ENCODE measurements at regions not wholly inside any gene's neighbourhood (a gene's known extent, or its start where the extent isn't known, plus 50 kb on each side); places are given as distances from the start of the nearest gene placed in this dataset.

- no peak for DNase-seq (ENCODE audit: low spot score)
Measured at GRCh38 chr15:25051399-25052154, 96.8 kb downstream of the SNRPN start.

GRCh38 chr15:25052191-25052999, 97.6 kb downstream of the SNRPN start:
- DNase-seq (ENCODE audit: low spot score): peak; percentile 1

- DNase-seq (ENCODE audit: low spot score): peak; percentile 3
Measured at GRCh38 chr15:25053000-25053815, 98.4 kb downstream of the SNRPN start.

- peak; percentile 2 for DNase-seq (ENCODE audit: low spot score)
Measured at GRCh38 chr15:25054329-25054728, 99.5 kb downstream of the SNRPN start.

GRCh38 chr15:25054943-25055342, 100.2 kb downstream of the SNRPN start:
- peak; percentile 2 for DNase-seq (ENCODE audit: low spot score)

- DNase-seq (ENCODE audit: low spot score): peak; percentile 3
Measured at GRCh38 chr15:25055356-25056068, 100.7 kb downstream of the SNRPN start.

- peak; percentile 1 for DNase-seq (ENCODE audit: low spot score)
Measured at GRCh38 chr15:25056484-25057425, 102.0 kb downstream of the SNRPN start.

- no peak for DNase-seq (ENCODE audit: low spot score)
Measured at GRCh38 chr15:25057574-25057973, 102.8 kb downstream of the SNRPN start.

GRCh38 chr15:25058080-25058785, 103.4 kb downstream of the SNRPN start:
- no peak for DNase-seq (ENCODE audit: low spot score)

GRCh38 chr15:25059698-25060471, 105.1 kb downstream of the SNRPN start:
- DNase-seq (ENCODE audit: low spot score): no peak

- no peak for DNase-seq (ENCODE audit: low spot score)
Measured at GRCh38 chr15:25060472-25060803, 105.7 kb downstream of the SNRPN start.

- no peak for DNase-seq (ENCODE audit: low spot score)
Measured at GRCh38 chr15:25060996-25061620, 106.3 kb downstream of the SNRPN start.

GRCh38 chr15:25061808-25062550, 107.2 kb downstream of the SNRPN start:
- DNase-seq (ENCODE audit: low spot score): no peak

GRCh38 chr15:25062551-25063430, 108.0 kb downstream of the SNRPN start:
- no peak for DNase-seq (ENCODE audit: low spot score)

- DNase-seq (ENCODE audit: low spot score): no peak
Measured at GRCh38 chr15:25065286-25065685, 110.5 kb downstream of the SNRPN start.

GRCh38 chr15:25065876-25066275, 111.1 kb downstream of the SNRPN start:
- DNase-seq (ENCODE audit: low spot score): no peak

GRCh38 chr15:25066708-25067107, 111.9 kb downstream of the SNRPN start:
- DNase-seq (ENCODE audit: low spot score): no peak
